MG63 (cell line): ENCODE measurements at regions not wholly inside any gene's neighbourhood (a gene's known extent, or its start where the extent isn't known, plus 50 kb on each side); places are given as distances from the start of the nearest gene placed in this dataset.
A peak's percentile ranks its signal among the peaks of the same experiment; 100 is the strongest.

ENCODE experiments used
- DNase-seq: peaks from one replicate; pipeline ENCODE4 v3.0.0-alpha.2; 2020
- H3K27me3 ChIP-seq: fragments of 250-450 bp; sonication (Bioruptor Pico); 2 replicates; pipeline ENCODE4 v1.5.1; 2020; ENCODE audit warnings: mild to moderate bottlenecking, moderate library complexity
- H3K36me3 ChIP-seq: fragments of 250-450 bp; sonication (Bioruptor Pico); 2 replicates; pipeline ENCODE4 v1.5.1; 2020; ENCODE audit warnings: mild to moderate bottlenecking, moderate library complexity
- H3K4me3 ChIP-seq: fragments of 250-450 bp; sonication (Bioruptor Pico); 2 replicates; pipeline ENCODE4 v1.5.1; 2020; ENCODE audit warnings: mild to moderate bottlenecking, moderate library complexity
- H3K9me3 ChIP-seq: fragments of 250-450 bp; sonication (Bioruptor Pico); 2 replicates; pipeline ENCODE4 v1.5.1; 2020; ENCODE audit warnings: mild to moderate bottlenecking, moderate library complexity

GRCh38 chr17:65430209-65430833, 131.1 kb downstream of the AXIN2 start:
- Histone ChIP-seq H3K9me3 (no peaks in the 10 kb centered on the region; the same call in 1 of the 2 replicates), H3K4me3 (no peak overlapping the region), H3K36me3 (no peaks in the 10 kb centered on the region), H3K27me3 (no peaks in the 10 kb centered on the region)
- no peak for DNase-seq

GRCh38 chr17:65423346-65424140, 137.9 kb downstream of the AXIN2 start:
- no peak for DNase-seq
- H3K27me3 ChIP-seq, result no peaks in the 10 kb centered on the region
- H3K4me3 ChIP-seq, result no peak overlapping the region
- no peaks in the 10 kb centered on the region; the same call in 1 of the 2 replicates for H3K9me3 ChIP-seq
- no peaks in the 10 kb centered on the region for H3K36me3 ChIP-seq

- DNase-seq, result peak; percentile 13
- peaks cover 4% of the 10 kb centered on the region; the same call in 1 of the 2 replicates for H3K9me3 ChIP-seq
- H3K27me3 ChIP-seq, result no peaks in the 10 kb centered on the region
- H3K36me3 ChIP-seq, result no peaks in the 10 kb centered on the region
- no peak overlapping the region for H3K4me3 ChIP-seq
Observed at GRCh38 chr17:65418622-65419021, 142.8 kb downstream of the AXIN2 start.

GRCh38 chr17:65417406-65418221, 143.8 kb downstream of the AXIN2 start:
- Histone ChIP-seq H3K9me3 (peaks cover 4% of the 10 kb centered on the region; the same call in 1 of the 2 replicates), H3K36me3 (no peaks in the 10 kb centered on the region), H3K4me3 (no peak overlapping the region), H3K27me3 (no peaks in the 10 kb centered on the region)
- DNase-seq, result peak; percentile 11

GRCh38 chr17:65415991-65416390, 145.5 kb downstream of the AXIN2 start:
- H3K4me3 ChIP-seq, result no peak overlapping the region
- no peaks in the 10 kb centered on the region for H3K27me3 ChIP-seq
- no peaks in the 10 kb centered on the region for H3K36me3 ChIP-seq
- no peak for DNase-seq
- H3K9me3 ChIP-seq, result peaks cover 16% of the 10 kb centered on the region

GRCh38 chr17:65413390-65413789, 148.1 kb downstream of the AXIN2 start:
- Histone ChIP-seq H3K36me3 (no peaks in the 10 kb centered on the region), H3K27me3 (no peaks in the 10 kb centered on the region), H3K4me3 (no peak overlapping the region), H3K9me3 (peaks cover 16% of the 10 kb centered on the region)
- no peak for DNase-seq

- Histone ChIP-seq H3K36me3 (no peaks in the 10 kb centered on the region), H3K4me3 (no peak overlapping the region), H3K9me3 (peaks cover 12% of the 10 kb centered on the region), H3K27me3 (no peaks in the 10 kb centered on the region)
- no peak for DNase-seq
Observed at GRCh38 chr17:65409381-65409780, 152.1 kb downstream of the AXIN2 start.

- Histone ChIP-seq H3K36me3 (no peaks in the 10 kb centered on the region), H3K9me3 (peaks cover 12% of the 10 kb centered on the region), H3K4me3 (no peak overlapping the region), H3K27me3 (no peaks in the 10 kb centered on the region)
- no peak for DNase-seq
Observed at GRCh38 chr17:65408050-65408449, 153.4 kb downstream of the AXIN2 start.

GRCh38 chr17:65407017-65407416, 154.4 kb downstream of the AXIN2 start:
- Histone ChIP-seq H3K27me3 (no peaks in the 10 kb centered on the region), H3K4me3 (no peak overlapping the region), H3K36me3 (no peaks in the 10 kb centered on the region), H3K9me3 (peaks cover 9% of the 10 kb centered on the region)
- no peak for DNase-seq

- no peak for DNase-seq
- H3K9me3 ChIP-seq, result peaks cover 4% of the 10 kb centered on the region
Observed at GRCh38 chr17:65406552-65406951, 154.9 kb downstream of the AXIN2 start.

GRCh38 chr17:65405563-65405962, 155.9 kb downstream of the AXIN2 start:
- DNase-seq, result no peak
- Histone ChIP-seq H3K27me3 (no peaks in the 10 kb centered on the region), H3K9me3 (no peaks in the 10 kb centered on the region), H3K4me3 (no peak overlapping the region), H3K36me3 (no peaks in the 10 kb centered on the region)

More at GRCh38 chr17:65406552-65406951, 154.9 kb downstream of the AXIN2 start:
- no peak overlapping the region for H3K4me3 ChIP-seq
- no peaks in the 10 kb centered on the region for H3K27me3 ChIP-seq
- H3K36me3 ChIP-seq, result no peaks in the 10 kb centered on the region

GRCh38 chr17:65404761-65405160, 156.7 kb downstream of the AXIN2 start:
- Histone ChIP-seq H3K36me3 (no peaks in the 10 kb centered on the region), H3K27me3 (no peaks in the 10 kb centered on the region), H3K4me3 (no peak overlapping the region), H3K9me3 (no peaks in the 10 kb centered on the region)
- no peak for DNase-seq

GRCh38 chr17:65403626-65404025, 157.8 kb downstream of the AXIN2 start:
- Histone ChIP-seq H3K9me3 (no peaks in the 10 kb centered on the region), H3K36me3 (no peaks in the 10 kb centered on the region), H3K27me3 (peaks cover 2% of the 10 kb centered on the region; the same call in 1 of the 2 replicates), H3K4me3 (no peak overlapping the region)
- DNase-seq, result no peak

GRCh38 chr17:65402513-65403496, 158.6 kb downstream of the AXIN2 start:
- Histone ChIP-seq H3K27me3 (peaks cover 2% of the 10 kb centered on the region; the same call in 1 of the 2 replicates), H3K9me3 (no peaks in the 10 kb centered on the region), H3K36me3 (no peaks in the 10 kb centered on the region), H3K4me3 (no peak overlapping the region)
- no peak for DNase-seq

GRCh38 chr17:65401561-65401960, 159.9 kb downstream of the AXIN2 start:
- Histone ChIP-seq H3K36me3 (no peaks in the 10 kb centered on the region), H3K4me3 (no peak overlapping the region), H3K27me3 (peaks cover 2% of the 10 kb centered on the region; the same call in 1 of the 2 replicates), H3K9me3 (no peaks in the 10 kb centered on the region)
- no peak for DNase-seq

GRCh38 chr17:65400701-65401100, 160.7 kb downstream of the AXIN2 start:
- DNase-seq, result no peak
- H3K9me3 ChIP-seq, result no peaks in the 10 kb centered on the region
- H3K36me3 ChIP-seq, result no peaks in the 10 kb centered on the region
- H3K27me3 ChIP-seq, result peaks cover 2% of the 10 kb centered on the region; the same call in 1 of the 2 replicates
- H3K4me3 ChIP-seq, result no peak overlapping the region
